Activated CD4-positive, alpha-beta T cell treated with anti-CD3 and anti-CD28 coated beads, Interleukin-2, amount 50 U/mL, for 16 hours (primary cell): ENCODE measurements at regions not wholly inside any gene's neighbourhood (a gene's known extent, or its start where the extent isn't known, plus 50 kb on each side); places are given as distances from the start of the nearest gene placed in this dataset.
"Not testable (repeated sequence)": the region's sequence is repeated elsewhere in the genome, so short reads cannot be mapped to it uniquely, and the experiment has no call there.

Experiments used
- DNase-seq: peaks from one replicate; pipeline ENCODE4 v3.0.0-alpha.2; 2020

GRCh38 chr12:111247083-111247783 is 121.7 kb downstream of the PHETA1 start:
- no peak for DNase-seq

- DNase-seq: no peak
Measured at GRCh38 chr12:111246477-111247011, 122.4 kb downstream of the PHETA1 start.

- DNase-seq: no peak
Measured at GRCh38 chr12:111245701-111246476, 123.0 kb downstream of the PHETA1 start.

GRCh38 chr12:111244673-111245072 is 124.2 kb downstream of the PHETA1 start:
- no peak for DNase-seq

GRCh38 chr12:111242817-111243216 is 126.1 kb downstream of the PHETA1 start:
- not testable (repeated sequence) for DNase-seq

GRCh38 chr12:111242184-111242583 is 126.7 kb downstream of the PHETA1 start:
- no peak for DNase-seq

GRCh38 chr12:111240374-111240773 is 128.5 kb downstream of the PHETA1 start:
- DNase-seq: no peak

- DNase-seq: no peak
Measured at GRCh38 chr12:111239235-111239634, 129.7 kb downstream of the PHETA1 start.

GRCh38 chr12:111238075-111238734 is 130.7 kb downstream of the PHETA1 start:
- no peak for DNase-seq

GRCh38 chr12:111234491-111234890 is 134.4 kb downstream of the PHETA1 start:
- not testable (repeated sequence) for DNase-seq

GRCh38 chr12:111233786-111234185 is 135.1 kb downstream of the PHETA1 start:
- DNase-seq: no peak

- DNase-seq: no peak
Measured at GRCh38 chr12:111230649-111231048, 138.2 kb downstream of the PHETA1 start.

- DNase-seq: no peak
Measured at GRCh38 chr12:111228916-111229666, 139.8 kb downstream of the PHETA1 start.

- no peak for DNase-seq
Measured at GRCh38 chr12:111227476-111228420, 141.1 kb downstream of the PHETA1 start.

- no peak for DNase-seq
Measured at GRCh38 chr12:111226680-111227079, 142.2 kb downstream of the PHETA1 start.

- DNase-seq: no peak
Measured at GRCh38 chr12:111225307-111225706, 143.6 kb downstream of the PHETA1 start.

- no peak for DNase-seq
Measured at GRCh38 chr12:111224186-111225066, 144.5 kb downstream of the PHETA1 start.

- no peak for DNase-seq
Measured at GRCh38 chr12:111222523-111222922, 146.4 kb downstream of the PHETA1 start.

- no peak for DNase-seq
Measured at GRCh38 chr12:111222027-111222414, 146.9 kb downstream of the PHETA1 start.
